BLaER1 treated with 17β-estradiol and CSF1 and Interleukin-3, amounts not matched to agents 10 nM and 100 nM (cell line): ENCODE measurements at regions not wholly inside any gene's neighbourhood (a gene's known extent, or its start where the extent isn't known, plus 50 kb on each side); places are given as distances from the start of the nearest gene placed in this dataset.

Experiments
- H3K27ac ChIP-seq, 11 experiments: shearing (Covaris generic); formaldehyde crosslinking; 2 replicates each; pipeline ENCODE4 v1.8.1; 2022
- H3K27me3 ChIP-seq, 11 experiments: shearing (Covaris generic); formaldehyde crosslinking; 2 replicates each; pipeline ENCODE4 v1.8.1; 2022
- H3K36me3 ChIP-seq, 11 experiments: shearing (Covaris generic); formaldehyde crosslinking; 2 replicates each; pipeline ENCODE4 v1.8.1; 2022
- H3K4me1 ChIP-seq, 10 experiments: shearing (Covaris generic); formaldehyde crosslinking; 2 replicates each; pipeline ENCODE4 v1.8.1; 2022
- H3K4me2 ChIP-seq, 11 experiments: shearing (Covaris generic); formaldehyde crosslinking; 2 replicates each; pipeline ENCODE4 v1.8.1; 2022
- H3K4me3 ChIP-seq, 10 experiments: shearing (Covaris generic); formaldehyde crosslinking; 2 replicates each; pipeline ENCODE4 v1.8.1; 2022
- H3K9ac ChIP-seq, 11 experiments: shearing (Covaris generic); formaldehyde crosslinking; 2 replicates each; pipeline ENCODE4 v1.8.1; 2022
- H3K9me3 ChIP-seq, 11 experiments: shearing (Covaris generic); formaldehyde crosslinking; replicated peaks in 1 of 11; 2 replicates each; pipeline ENCODE4 v1.8.1; 2022
- H4K20me1 ChIP-seq, 11 experiments: shearing (Covaris generic); formaldehyde crosslinking; 2 replicates each; pipeline ENCODE4 v1.8.1; 2022
- Cebpa-rat ChIP-seq, 11 experiments: shearing (Covaris generic); IDR thresholded peaks; 2 replicates each; pipeline ENCODE4 v1.8.1; 2022

DNA sequence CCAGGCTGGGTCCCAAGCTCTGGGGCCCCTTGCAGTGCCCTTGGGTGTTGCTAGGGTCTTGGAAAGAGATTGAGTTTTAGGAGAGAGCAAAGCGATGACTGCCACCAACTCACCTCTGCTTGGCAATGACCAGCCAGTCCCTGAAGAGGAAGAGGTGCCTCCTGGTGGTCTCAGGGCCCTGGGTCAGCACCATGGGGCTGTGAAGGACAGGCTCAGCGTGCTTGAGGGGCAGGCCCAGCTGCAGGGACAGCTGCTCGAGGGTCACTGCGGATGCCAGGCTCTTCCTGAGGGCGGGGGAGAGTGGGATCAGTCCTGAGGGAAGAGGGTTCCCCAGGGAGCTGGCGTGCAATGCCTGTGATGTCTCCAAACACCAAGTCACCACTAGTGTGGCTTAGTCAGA, 50.8 kb upstream of the TAGAP start:
- Histone ChIP-seq H3K9me3 (no peaks in the 10 kb centered on the region), H3K4me1 (peaks cover 70 to 95% (median 82%) of the 10 kb centered on the region in 10 experiments), H3K27me3 (no peaks in the 10 kb centered on the region), H3K36me3 (no peaks in the 10 kb centered on the region), H3K4me2 (peak overlapping the region; percentile 76 to 98 (median 82)), H3K27ac (peak overlapping the region in 9 of 11 experiments; percentile 13 to 84 (median 78); a peak in 16 of 22 replicates), H3K9ac (peak overlapping the region in 8 of 11 experiments; percentile 6 to 74 (median 68); a peak in 12 of 22 replicates), H4K20me1 (no peaks in the 10 kb centered on the region), H3K4me3 (no peak overlapping the region)
- no peak for TF ChIP-seq Cebpa-rat (IDR thresholded peaks at IDR 0.05)

DNA sequence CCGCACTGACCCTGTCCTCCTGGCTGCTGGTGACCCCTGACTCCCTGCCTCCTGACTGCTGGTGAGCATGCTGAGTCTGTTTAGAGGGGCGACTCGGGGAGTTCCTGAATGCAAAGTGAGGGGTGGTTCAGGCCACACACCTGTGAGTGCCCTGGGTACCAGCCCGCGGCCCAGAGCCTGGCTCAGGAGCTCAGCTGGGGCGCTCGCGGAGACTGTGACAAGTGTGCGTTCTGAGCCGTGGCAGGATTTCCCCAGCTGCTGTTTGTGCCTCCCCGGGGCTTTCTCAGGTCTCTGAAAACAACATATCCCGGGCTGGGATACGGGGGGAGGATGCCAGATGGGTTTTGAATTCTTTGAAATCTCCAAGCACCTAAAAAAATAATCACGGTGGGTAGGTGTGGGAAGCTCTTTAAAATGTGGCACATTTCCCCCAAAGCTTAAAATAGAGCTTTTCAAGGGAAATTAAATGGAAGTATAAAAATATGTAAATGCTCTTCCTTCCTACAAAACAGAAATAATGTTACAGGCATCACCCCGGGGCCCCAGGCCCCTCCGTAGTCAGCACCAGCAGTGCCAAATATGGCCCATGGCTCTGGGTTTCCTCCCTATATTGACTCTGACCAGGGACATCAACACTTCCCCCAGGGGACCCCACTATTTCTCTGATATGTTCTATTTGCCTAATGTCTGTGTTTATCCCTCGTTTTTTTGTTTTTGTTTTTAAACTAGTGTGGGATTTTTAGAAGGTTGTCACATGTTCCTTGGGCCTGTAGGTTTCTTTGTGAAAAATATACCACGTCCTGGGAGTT, 49.9 kb upstream of the TAGAP start:
- Histone ChIP-seq H3K27me3 (no peaks in the 10 kb centered on the region), H3K27ac (peak overlapping the region; percentile 28 to 84 (median 76); a peak in 21 of 22 replicates), H3K4me3 (peak overlapping the region in 4 of 10 experiments; percentile 2 to 32 (median 16); a peak in 5 of 20 replicates), H4K20me1 (no peaks in the 10 kb centered on the region), H3K9me3 (no peaks in the 10 kb centered on the region), H3K4me1 (peaks cover 60 to 89% (median 73%) of the 10 kb centered on the region in 10 experiments), H3K9ac (peak overlapping the region; percentile 4 to 74 (median 67); a peak in 19 of 22 replicates), H3K36me3 (no peaks in the 10 kb centered on the region), H3K4me2 (peak overlapping the region; percentile 76 to 98 (median 82))
- no peak for TF ChIP-seq Cebpa-rat (IDR thresholded peaks at IDR 0.05)
